Neural cell (in vitro differentiated cells): ENCODE measurements at regions not wholly inside any gene's neighbourhood (a gene's known extent, or its start where the extent isn't known, plus 50 kb on each side); places are given as distances from the start of the nearest gene placed in this dataset.

Experiments used
- CTCF ChIP-seq: fragments of 450-650 bp; IDR thresholded peaks from 2 replicates; pipeline ENCODE4 v1.5.1; 2014; ENCODE audit warnings: antibody characterized with exemption, mild to moderate bottlenecking, moderate library complexity; ENCODE audit not compliant: poor library complexity, severe bottlenecking
- EP300 ChIP-seq: fragments of 450-650 bp; conservative IDR thresholded peaks from 2 replicates; pipeline ENCODE4 v1.6.1; 2014; ENCODE audit warnings: antibody characterized with exemption, mild to moderate bottlenecking, moderate library complexity; ENCODE audit not compliant: poor library complexity, severe bottlenecking
- EZH2 ChIP-seq: fragments of 200-600, 300-800 bp; shearing (Covaris generic), sonication (generic); IDR thresholded peaks from 2 replicates; pipeline ENCODE4 v1.6.1; 2014; ENCODE audit warnings: antibody characterized with exemption, low read length, borderline replicate concordance, mild to moderate bottlenecking; ENCODE audit not compliant: insufficient read depth, poor library complexity, severe bottlenecking
- MXI1 ChIP-seq: fragments of 450-650 bp; conservative IDR thresholded peaks from 2 replicates; pipeline ENCODE4 v1.6.1; 2014; ENCODE audit warnings: antibody characterized with exemption, mild to moderate bottlenecking; ENCODE audit not compliant: poor library complexity, severe bottlenecking
- POLR2AphosphoS5 ChIP-seq: IDR thresholded peaks from 2 replicates; pipeline ENCODE4 v1.6.1; 2012
- RAD21 ChIP-seq: fragments of 450-650 bp; conservative IDR thresholded peaks from 2 replicates; pipeline ENCODE4 v1.6.1; 2014; ENCODE audit warnings: antibody characterized with exemption, mild to moderate bottlenecking, moderate library complexity
- SMC3 ChIP-seq: fragments of 450-650 bp; conservative IDR thresholded peaks from 2 replicates; pipeline ENCODE4 v1.6.1; 2014; ENCODE audit warnings: antibody characterized with exemption, mild to moderate bottlenecking, moderate library complexity; ENCODE audit not compliant: poor library complexity
- TAF1 ChIP-seq: IDR thresholded peaks from 2 replicates; pipeline ENCODE4 v1.6.1; 2012; ENCODE audit warnings: low read depth
- TF ChIP-seq, protein P1 (sequence below): IDR thresholded peaks from 2 replicates; pipeline ENCODE4 v1.6.1; 2012; ENCODE audit warnings: borderline replicate concordance

DNA sequence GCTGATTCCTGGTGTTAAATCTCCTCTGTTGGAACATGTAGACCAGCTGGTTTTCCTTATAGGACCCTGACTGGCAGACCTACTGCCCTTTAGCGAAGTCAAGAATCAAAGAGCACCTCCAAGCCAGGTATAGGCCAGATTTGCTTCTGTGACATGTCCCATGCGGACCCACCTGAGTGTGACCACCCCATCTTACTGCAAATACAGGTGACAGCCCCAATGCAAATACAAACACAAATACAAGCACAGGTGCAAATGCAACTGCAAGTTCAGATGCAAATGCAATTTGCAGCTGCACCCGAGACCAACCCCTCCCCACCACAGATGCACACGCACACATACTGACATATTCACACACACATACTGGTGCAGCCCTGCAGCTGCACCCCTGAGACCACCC is 72.3 kb downstream of the SIK1 start:
- TF ChIP-seq MXI1 (no peak), CTCF (no peak), RAD21 (no peak), POLR2AphosphoS5 (no peak), EZH2 (no peak), SMC3 (no peak), EP300 (no peak), TAF1 (no peak)
- TF ChIP-seq, protein P1, sequence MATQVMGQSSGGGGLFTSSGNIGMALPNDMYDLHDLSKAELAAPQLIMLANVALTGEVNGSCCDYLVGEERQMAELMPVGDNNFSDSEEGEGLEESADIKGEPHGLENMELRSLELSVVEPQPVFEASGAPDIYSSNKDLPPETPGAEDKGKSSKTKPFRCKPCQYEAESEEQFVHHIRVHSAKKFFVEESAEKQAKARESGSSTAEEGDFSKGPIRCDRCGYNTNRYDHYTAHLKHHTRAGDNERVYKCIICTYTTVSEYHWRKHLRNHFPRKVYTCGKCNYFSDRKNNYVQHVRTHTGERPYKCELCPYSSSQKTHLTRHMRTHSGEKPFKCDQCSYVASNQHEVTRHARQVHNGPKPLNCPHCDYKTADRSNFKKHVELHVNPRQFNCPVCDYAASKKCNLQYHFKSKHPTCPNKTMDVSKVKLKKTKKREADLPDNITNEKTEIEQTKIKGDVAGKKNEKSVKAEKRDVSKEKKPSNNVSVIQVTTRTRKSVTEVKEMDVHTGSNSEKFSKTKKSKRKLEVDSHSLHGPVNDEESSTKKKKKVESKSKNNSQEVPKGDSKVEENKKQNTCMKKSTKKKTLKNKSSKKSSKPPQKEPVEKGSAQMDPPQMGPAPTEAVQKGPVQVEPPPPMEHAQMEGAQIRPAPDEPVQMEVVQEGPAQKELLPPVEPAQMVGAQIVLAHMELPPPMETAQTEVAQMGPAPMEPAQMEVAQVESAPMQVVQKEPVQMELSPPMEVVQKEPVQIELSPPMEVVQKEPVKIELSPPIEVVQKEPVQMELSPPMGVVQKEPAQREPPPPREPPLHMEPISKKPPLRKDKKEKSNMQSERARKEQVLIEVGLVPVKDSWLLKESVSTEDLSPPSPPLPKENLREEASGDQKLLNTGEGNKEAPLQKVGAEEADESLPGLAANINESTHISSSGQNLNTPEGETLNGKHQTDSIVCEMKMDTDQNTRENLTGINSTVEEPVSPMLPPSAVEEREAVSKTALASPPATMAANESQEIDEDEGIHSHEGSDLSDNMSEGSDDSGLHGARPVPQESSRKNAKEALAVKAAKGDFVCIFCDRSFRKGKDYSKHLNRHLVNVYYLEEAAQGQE, result no peak
